ENCODE measurements at regions not wholly inside any gene's neighbourhood (a gene's known extent, or its start where the extent isn't known, plus 50 kb on each side); places are given as distances from the start of the nearest gene placed in this dataset.

DNA sequence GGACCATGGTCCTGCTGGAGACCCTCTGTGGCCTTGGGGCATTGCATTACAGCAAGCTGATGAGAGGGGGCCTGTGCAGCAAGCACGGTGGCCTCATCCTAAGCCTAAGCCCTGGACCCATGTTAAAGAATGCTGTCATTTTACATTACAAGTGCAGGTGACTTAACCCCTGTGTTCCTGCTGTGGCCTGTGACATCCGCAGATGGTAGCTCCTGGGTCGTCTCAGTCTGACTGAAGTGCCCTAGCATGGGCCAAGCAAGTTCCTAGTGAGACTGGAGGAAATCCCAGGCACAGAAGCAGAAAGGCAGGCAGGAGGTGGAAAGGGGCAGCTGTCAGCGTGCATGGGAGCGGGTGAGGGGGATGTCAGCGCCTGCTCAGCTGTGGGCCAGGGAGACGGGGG is 252.4 kb downstream of the FNDC1 start:
- Histone ChIP-seq H3K79me2 (ENCODE audit: control insufficient read depth, insufficient read depth, low read length) (no peaks in the 10 kb centered on the region), H3K4me2 (ENCODE audit: insufficient read depth, low read length) (no peak overlapping the region), H3K4me1 (replicated peaks in 1 of 2; ENCODE audit: control insufficient read depth in 2 of 2, insufficient read depth in 2 of 2, low read length in 2 of 2) (no peaks in the 10 kb centered on the region), H3K27me3 (ENCODE audit: control insufficient read depth in 2 of 2, insufficient read depth in 2 of 2, low read length in 2 of 2) (peaks cover 0 to 18% of the 10 kb centered on the region in 2 experiments; a peak in 2 of 5 replicates), H4K20me1 (replicated peaks; ENCODE audit: control insufficient read depth, insufficient read depth, low read length) (no peaks in the 10 kb centered on the region), H2AFZ (ENCODE audit: low read depth, low read length) (no peak overlapping the region), H3K9me1 (ENCODE audit: control insufficient read depth, insufficient read depth, low read length) (peaks cover 6% of the 10 kb centered on the region), H3K27ac (ENCODE audit: extremely low read depth, low read depth, low read length) (no peak overlapping the region), H3K9me3 (replicated peaks; ENCODE audit: control insufficient read depth, insufficient read depth, low read depth, low read length) (no peaks in the 10 kb centered on the region), H3K4me3 (no peak overlapping the region), H3K36me3 (ENCODE audit: control insufficient read depth, insufficient read depth, low read length) (no peaks in the 10 kb centered on the region), H3K9ac (ENCODE audit: insufficient read depth in 1 of 2, low read depth in 2 of 2, low read length in 2 of 2) (no peak overlapping the region)
- DNase-seq (ENCODE audit: extremely low read depth in 1 of 4, low spot score in 3 of 4) (no peak), ATAC-seq (no peak), FAIRE-seq (no peak)
- POLR2A ChIA-PET, result interaction anchor here (1.7 kb wide), 1 partner anchor 9 kb away, joined by 6 read pairs; no protein-coding TSS in a partner anchor
- in situ Hi-C loops (cut with MboI), result no loop called here
- CTCF ChIA-PET (ENCODE audit: low intra/inter-chr PET ratio), result no interaction called here
- BruUV-seq (replicated peaks), result no TSS peak
- intact Hi-C loops (cut with micrococcal nuclease), result no loop called here
- 2% methylated on average over 7 of the region's 7 CpGs for WGBS (ENCODE audit: insufficient coverage, low coverage, missing lambda C conversion rate)
- TF ChIP-seq ZNF444 (CRISPR knock-in tag; IDR thresholded peaks at IDR 0.05) (no peak), SNRNP70 (optimal IDR thresholded peaks at IDR 0.05; ENCODE audit: low read depth, low read length) (no peak), ZNF263 (CRISPR knock-in tag; IDR thresholded peaks at IDR 0.05; ENCODE audit: borderline replicate concordance) (no peak), GATAD2A (IDR thresholded peaks at IDR 0.05) (no peak), ZNF699 (CRISPR knock-in tag; IDR thresholded peaks at IDR 0.05; ENCODE audit: insufficient replicate concordance) (no peak), NEUROD1 (IDR thresholded peaks at IDR 0.05; ENCODE audit: borderline replicate concordance, low read depth, low read length, partially characterized antibody) (no peak), MTA2 (IDR thresholded peaks at IDR 0.05; ENCODE audit: low read depth) (no peak), LEF1 (IDR thresholded peaks at IDR 0.05) (no peak), MCM2 (IDR thresholded peaks at IDR 0.05; ENCODE audit: low read depth) (no peak)

DNA sequence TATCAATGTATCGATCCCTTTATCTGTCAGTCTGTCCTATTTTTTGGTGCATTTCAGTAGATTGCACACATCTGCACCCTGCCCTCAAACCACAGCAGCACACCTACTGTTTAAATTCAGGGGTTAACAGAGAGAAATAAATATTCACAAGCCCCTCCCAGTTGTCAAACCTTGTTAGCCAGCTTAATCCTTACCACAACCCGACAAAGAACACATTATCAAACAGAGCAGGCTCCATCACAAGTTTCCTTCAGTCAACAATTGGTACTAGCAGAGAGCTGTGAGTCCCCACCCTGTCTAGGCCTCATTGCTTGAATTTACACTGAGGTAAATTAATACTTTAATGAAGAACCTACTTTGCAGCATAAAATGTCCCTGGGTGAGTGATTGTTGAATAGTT is 249.8 kb downstream of the FNDC1 start:
- no peak overlapping the region for H3K4me3 ChIP-seq
- H3K9ac ChIP-seq (ENCODE audit: insufficient read depth in 1 of 2, low read depth in 2 of 2, low read length in 2 of 2), result no peak overlapping the region
- TF ChIP-seq ZBTB8A (IDR thresholded peaks at IDR 0.05; ENCODE audit: partially characterized antibody) (no peak), XRCC3 (IDR thresholded peaks at IDR 0.05) (no peak)
- TF ChIP-seq, protein P1, sequence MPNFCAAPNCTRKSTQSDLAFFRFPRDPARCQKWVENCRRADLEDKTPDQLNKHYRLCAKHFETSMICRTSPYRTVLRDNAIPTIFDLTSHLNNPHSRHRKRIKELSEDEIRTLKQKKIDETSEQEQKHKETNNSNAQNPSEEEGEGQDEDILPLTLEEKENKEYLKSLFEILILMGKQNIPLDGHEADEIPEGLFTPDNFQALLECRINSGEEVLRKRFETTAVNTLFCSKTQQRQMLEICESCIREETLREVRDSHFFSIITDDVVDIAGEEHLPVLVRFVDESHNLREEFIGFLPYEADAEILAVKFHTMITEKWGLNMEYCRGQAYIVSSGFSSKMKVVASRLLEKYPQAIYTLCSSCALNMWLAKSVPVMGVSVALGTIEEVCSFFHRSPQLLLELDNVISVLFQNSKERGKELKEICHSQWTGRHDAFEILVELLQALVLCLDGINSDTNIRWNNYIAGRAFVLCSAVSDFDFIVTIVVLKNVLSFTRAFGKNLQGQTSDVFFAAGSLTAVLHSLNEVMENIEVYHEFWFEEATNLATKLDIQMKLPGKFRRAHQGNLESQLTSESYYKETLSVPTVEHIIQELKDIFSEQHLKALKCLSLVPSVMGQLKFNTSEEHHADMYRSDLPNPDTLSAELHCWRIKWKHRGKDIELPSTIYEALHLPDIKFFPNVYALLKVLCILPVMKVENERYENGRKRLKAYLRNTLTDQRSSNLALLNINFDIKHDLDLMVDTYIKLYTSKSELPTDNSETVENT (CRISPR knock-in tag; IDR thresholded peaks at IDR 0.05), result no peak
- no TSS peak for BruUV-seq (replicated peaks)
- no peaks in the 10 kb centered on the region for H3K79me2 ChIP-seq (ENCODE audit: control insufficient read depth, insufficient read depth, low read length)
- intact Hi-C loops (cut with micrococcal nuclease) (no loop called here), in situ Hi-C loops (cut with MboI) (no loop called here)
- no peak overlapping the region for H3K27ac ChIP-seq (ENCODE audit: extremely low read depth, low read depth, low read length)
- no peak overlapping the region for H3K4me2 ChIP-seq (ENCODE audit: insufficient read depth, low read length)
- 0% methylated on average over 2 of the region's 2 CpGs for WGBS (ENCODE audit: insufficient coverage, low coverage, missing lambda C conversion rate)
- H3K9me1 ChIP-seq (ENCODE audit: control insufficient read depth, insufficient read depth, low read length), result peaks cover 6% of the 10 kb centered on the region
- no peaks in the 10 kb centered on the region for H3K9me3 ChIP-seq (replicated peaks; ENCODE audit: control insufficient read depth, insufficient read depth, low read depth, low read length)
- peaks cover 0 to 18% of the 10 kb centered on the region in 2 experiments; a peak in 2 of 5 replicates for H3K27me3 ChIP-seq (ENCODE audit: control insufficient read depth in 2 of 2, insufficient read depth in 2 of 2, low read length in 2 of 2)
- ATAC-seq, result no peak
- H3K4me1 ChIP-seq (replicated peaks in 1 of 2; ENCODE audit: control insufficient read depth in 2 of 2, insufficient read depth in 2 of 2, low read length in 2 of 2), result no peaks in the 10 kb centered on the region
- H2AFZ ChIP-seq (ENCODE audit: low read depth, low read length), result no peak overlapping the region
- ChIA-PET CTCF (ENCODE audit: low intra/inter-chr PET ratio) (no interaction called here), POLR2A (no interaction called here)
- no peak for DNase-seq (ENCODE audit: extremely low read depth in 1 of 4, low spot score in 3 of 4)
- H4K20me1 ChIP-seq (replicated peaks; ENCODE audit: control insufficient read depth, insufficient read depth, low read length), result no peaks in the 10 kb centered on the region
- H3K36me3 ChIP-seq (ENCODE audit: control insufficient read depth, insufficient read depth, low read length), result no peaks in the 10 kb centered on the region
- FAIRE-seq, result no peak

Data from K562 (cell line).